Osteocyte (in vitro differentiated cells): ENCODE measurements at regions not wholly inside any gene's neighbourhood (a gene's known extent, or its start where the extent isn't known, plus 50 kb on each side); places are given as distances from the start of the nearest gene placed in this dataset.
A peak's percentile ranks its signal among the peaks of the same experiment; 100 is the strongest.

Experiments used
- DNase-seq: peaks from one replicate; pipeline ENCODE4 v3.0.0; 2021; ENCODE audit warnings: mixed read lengths; ENCODE audit not compliant: unreplicated experiment; ENCODE audit errors: extremely low spot score
- H3K27ac Mint-ChIP-seq: one replicate; pipeline ENCODE4 v1.8.0; 2021; ENCODE audit warnings: mild to moderate bottlenecking, mixed read lengths; ENCODE audit not compliant: unreplicated experiment
- H3K27me3 Mint-ChIP-seq: one replicate; pipeline ENCODE4 v1.8.0; 2021; ENCODE audit warnings: mixed read lengths; ENCODE audit not compliant: unreplicated experiment
- H3K36me3 Mint-ChIP-seq: one replicate; pipeline ENCODE4 v1.8.0; 2021; ENCODE audit warnings: mixed read lengths; ENCODE audit not compliant: unreplicated experiment
- H3K4me1 Mint-ChIP-seq: one replicate; pipeline ENCODE4 v1.8.0; 2021; ENCODE audit warnings: mixed read lengths; ENCODE audit not compliant: unreplicated experiment
- H3K4me3 Mint-ChIP-seq: one replicate; pipeline ENCODE4 v1.8.0; 2021; ENCODE audit warnings: mild to moderate bottlenecking, moderate library complexity, mixed read lengths; ENCODE audit not compliant: unreplicated experiment
- H3K9me3 Mint-ChIP-seq: one replicate; pipeline ENCODE4 v1.8.0; 2021; ENCODE audit warnings: mixed read lengths; ENCODE audit not compliant: unreplicated experiment
- CTCF ChIP-seq: fragments of 200-600 bp; sonication (generic); IDR thresholded peaks from 2 replicates; pipeline ENCODE4 v1.5.0; 2021; ENCODE audit warnings: antibody characterized with exemption, mild to moderate bottlenecking, moderate library complexity

GRCh38 chr13:78826312-78826711 lies 167.4 kb upstream of the OBI1 start:
- Mint-ChIP-seq H3K4me3 (no peak overlapping the region), H3K4me1 (no peaks in the 10 kb centered on the region), H3K27ac (no peak overlapping the region), H3K36me3 (no peaks in the 10 kb centered on the region), H3K9me3 (no peaks in the 10 kb centered on the region), H3K27me3 (peaks cover 2% of the 10 kb centered on the region)
- no peak for TF ChIP-seq CTCF
- DNase-seq, result no peak

GRCh38 chr13:78820541-78820940 lies 161.6 kb upstream of the OBI1 start:
- no peak for DNase-seq
- Mint-ChIP-seq H3K27ac (no peak overlapping the region), H3K27me3 (peaks cover 4% of the 10 kb centered on the region), H3K4me3 (no peak overlapping the region), H3K9me3 (no peaks in the 10 kb centered on the region), H3K36me3 (no peaks in the 10 kb centered on the region), H3K4me1 (no peaks in the 10 kb centered on the region)
- no peak for TF ChIP-seq CTCF

- H3K4me3 Mint-ChIP-seq, result no peak overlapping the region
- H3K4me1 Mint-ChIP-seq, result no peaks in the 10 kb centered on the region
- no peak overlapping the region for H3K27ac Mint-ChIP-seq
- TF ChIP-seq CTCF, result no peak
- no peak for DNase-seq
- H3K9me3 Mint-ChIP-seq, result no peaks in the 10 kb centered on the region
- no peaks in the 10 kb centered on the region for H3K36me3 Mint-ChIP-seq
- peaks cover 3% of the 10 kb centered on the region for H3K27me3 Mint-ChIP-seq
Measured at GRCh38 chr13:78816592-78816991, 157.6 kb upstream of the OBI1 start.

GRCh38 chr13:78816154-78816553 lies 157.2 kb upstream of the OBI1 start:
- no peak for TF ChIP-seq CTCF
- H3K4me1 Mint-ChIP-seq, result no peaks in the 10 kb centered on the region
- DNase-seq, result no peak
- no peak overlapping the region for H3K4me3 Mint-ChIP-seq
- no peak overlapping the region for H3K27ac Mint-ChIP-seq
- peaks cover 2% of the 10 kb centered on the region for H3K27me3 Mint-ChIP-seq
- no peaks in the 10 kb centered on the region for H3K9me3 Mint-ChIP-seq
- H3K36me3 Mint-ChIP-seq, result no peaks in the 10 kb centered on the region

GRCh38 chr13:78806457-78806856 lies 147.5 kb upstream of the OBI1 start:
- TF ChIP-seq CTCF, result peak; percentile 23
- DNase-seq, result no peak
- no peak overlapping the region for H3K27ac Mint-ChIP-seq
- H3K36me3 Mint-ChIP-seq, result no peaks in the 10 kb centered on the region
- no peaks in the 10 kb centered on the region for H3K9me3 Mint-ChIP-seq
- H3K4me3 Mint-ChIP-seq, result no peak overlapping the region
- no peaks in the 10 kb centered on the region for H3K4me1 Mint-ChIP-seq
- H3K27me3 Mint-ChIP-seq, result peaks cover 3% of the 10 kb centered on the region
